Sigmoid colon (tissue), 4 donors: ENCODE measurements at regions not wholly inside any gene's neighbourhood (a gene's known extent, or its start where the extent isn't known, plus 50 kb on each side); places are given as distances from the start of the nearest gene placed in this dataset.

ENCODE experiments used
- CTCF ChIP-seq, 4 experiments: fragments of 450-650 bp in 3 of 4; fragments of 200-600 bp in 1 of 4; IDR thresholded peaks; one replicate each; pipeline ENCODE4 v1.5.1; 2016 to 2019; ENCODE audit warnings: antibody characterized with exemption in 4 of 4, mild to moderate bottlenecking in 3 of 4, moderate library complexity in 2 of 4
- EP300 ChIP-seq, 4 donors: sonication (generic); formaldehyde crosslinking; IDR thresholded peaks; one replicate each; pipeline ENCODE4 v1.6.1; 2017; ENCODE audit warnings: antibody characterized with exemption in 4 of 4
- POLR2A ChIP-seq, 2 donors: fragments of 450-650 bp; IDR thresholded peaks; one replicate each; pipeline ENCODE4 v1.6.1; 2016; ENCODE audit warnings: antibody characterized with exemption in 2 of 2, mild to moderate bottlenecking in 2 of 2, moderate library complexity in 2 of 2
- POLR2AphosphoS5 ChIP-seq, 4 donors: sonication (generic); formaldehyde crosslinking; IDR thresholded peaks; one replicate each; pipeline ENCODE4 v1.6.1; 2017; ENCODE audit warnings: antibody characterized with exemption in 4 of 4

GRCh38 chr13:99730403-99730802 is 229.1 kb downstream of the TM9SF2 start:
- TF ChIP-seq CTCF (IDR thresholded peaks at IDR 0.05) (no peak), POLR2A (IDR thresholded peaks at IDR 0.05) (no peak), EP300 (IDR thresholded peaks at IDR 0.05) (no peak), POLR2AphosphoS5 (IDR thresholded peaks at IDR 0.05) (no peak)
